GM21825 (cell line): ENCODE measurements at regions not wholly inside any gene's neighbourhood (a gene's known extent, or its start where the extent isn't known, plus 50 kb on each side); places are given as distances from the start of the nearest gene placed in this dataset.

Experiments
- ATAC-seq: cut with Tn5 transposase; IDR thresholded peaks from one replicate; pipeline ENCODE4 v1.9.1; 2021; ENCODE audit warnings: mild to moderate bottlenecking, moderate library complexity; ENCODE audit not compliant: unreplicated experiment

- no peak for ATAC-seq
Measured at GRCh38 chr13:29713839-29714238, 118.4 kb upstream of the SLC7A1 start.

GRCh38 chr13:29711776-29712175, 116.3 kb upstream of the SLC7A1 start:
- no peak for ATAC-seq

GRCh38 chr13:29710511-29710910, 115.0 kb upstream of the SLC7A1 start:
- no peak for ATAC-seq

- ATAC-seq, result no peak
Measured at GRCh38 chr13:29709407-29710069, 114.0 kb upstream of the SLC7A1 start.

- peak; percentile 60 for ATAC-seq
Measured at GRCh38 chr13:29707876-29708543, 112.5 kb upstream of the SLC7A1 start.

GRCh38 chr13:29706923-29707322, 111.4 kb upstream of the SLC7A1 start:
- ATAC-seq, result no peak

GRCh38 chr13:29704648-29705047, 109.2 kb upstream of the SLC7A1 start:
- ATAC-seq, result no peak

- ATAC-seq, result no peak
Measured at GRCh38 chr13:29703421-29703820, 107.9 kb upstream of the SLC7A1 start.

GRCh38 chr13:29702912-29703351, 107.4 kb upstream of the SLC7A1 start:
- ATAC-seq, result no peak

- ATAC-seq, result no peak
Measured at GRCh38 chr13:29698106-29698505, 102.6 kb upstream of the SLC7A1 start.

- no peak for ATAC-seq
Measured at GRCh38 chr13:29696606-29697005, 101.1 kb upstream of the SLC7A1 start.

- no peak for ATAC-seq
Measured at GRCh38 chr13:29693275-29693945, 97.9 kb upstream of the SLC7A1 start.

- no peak for ATAC-seq
Measured at GRCh38 chr13:29689548-29689947, 94.1 kb upstream of the SLC7A1 start.

GRCh38 chr13:29688193-29688592, 92.7 kb upstream of the SLC7A1 start:
- no peak for ATAC-seq

GRCh38 chr13:29684441-29684840, 89.0 kb upstream of the SLC7A1 start:
- no peak for ATAC-seq

- ATAC-seq, result no peak
Measured at GRCh38 chr13:29683041-29683440, 87.6 kb upstream of the SLC7A1 start.

GRCh38 chr13:29681864-29682263, 86.4 kb upstream of the SLC7A1 start:
- ATAC-seq, result no peak

GRCh38 chr13:29679396-29680053, 84.0 kb upstream of the SLC7A1 start:
- ATAC-seq, result no peak

GRCh38 chr13:29677627-29678026, 82.1 kb upstream of the SLC7A1 start:
- no peak for ATAC-seq

- ATAC-seq, result no peak
Measured at GRCh38 chr13:29676941-29677452, 81.5 kb upstream of the SLC7A1 start.

GRCh38 chr13:29676535-29676934, 81.0 kb upstream of the SLC7A1 start:
- no peak for ATAC-seq
